Mammary epithelial cell (primary cell): ENCODE measurements at regions not wholly inside any gene's neighbourhood (a gene's known extent, or its start where the extent isn't known, plus 50 kb on each side); places are given as distances from the start of the nearest gene placed in this dataset.

ENCODE experiments used
- CTCF ChIP-seq, 2 donors: IDR thresholded peaks in 1 of 2; conservative IDR thresholded peaks in 1 of 2; 2 replicates each; pipeline ENCODE4 v1.5.1; 2011 to 2012; ENCODE audit warnings: inconsistent platforms in 2 of 2, low read length in 2 of 2, mild to moderate bottlenecking in 2 of 2, control low read depth in 1 of 2, low read depth in 1 of 2; ENCODE audit not compliant: insufficient read depth in 1 of 2; ENCODE audit errors: extremely low read depth in 1 of 2
- EZH2 ChIP-seq: IDR thresholded peaks from 2 replicates; pipeline ENCODE4 v1.6.1; 2012; ENCODE audit warnings: low read length, inconsistent platforms, borderline replicate concordance

- TF ChIP-seq EZH2 (no peak), CTCF (conservative IDR thresholded peaks at IDR 0.05 in 1 of 2, IDR thresholded peaks at IDR 0.05 in 1 of 2; ENCODE audit: extremely low read depth in 1 of 2, insufficient read depth in 1 of 2, low read depth in 1 of 2, low read length in 2 of 2) (no peak)
Measured at GRCh38 chr7:95662987-95663386, 66.7 kb upstream of the PDK4 start.
